GM18499 (cell line): ENCODE measurements at regions not wholly inside any gene's neighbourhood (a gene's known extent, or its start where the extent isn't known, plus 50 kb on each side); places are given as distances from the start of the nearest gene placed in this dataset.

ENCODE experiments used
- ATAC-seq: cut with Tn5 transposase; IDR thresholded peaks from one replicate; pipeline ENCODE4 v1.9.1; 2021; ENCODE audit warnings: moderate number of reproducible peaks; ENCODE audit not compliant: insufficient read depth, unreplicated experiment

- no peak for ATAC-seq
These were observed 87.9 kb upstream of the HMCN1 start for GRCh38 chr1:185646202-185646683.

GRCh38 chr1:185645686-185646085 lies 88.5 kb upstream of the HMCN1 start:
- no peak for ATAC-seq

- ATAC-seq, result no peak
These were observed 89.0 kb upstream of the HMCN1 start for GRCh38 chr1:185645162-185645640.

GRCh38 chr1:185644531-185644930 lies 89.7 kb upstream of the HMCN1 start:
- no peak for ATAC-seq

- ATAC-seq, result peak; percentile 98
These were observed 97.3 kb upstream of the HMCN1 start for GRCh38 chr1:185636848-185637247.

GRCh38 chr1:185634704-185635103 lies 99.5 kb upstream of the HMCN1 start:
- no peak for ATAC-seq

GRCh38 chr1:185632659-185633423 lies 101.3 kb upstream of the HMCN1 start:
- ATAC-seq, result no peak

GRCh38 chr1:185631843-185632242 lies 102.3 kb upstream of the HMCN1 start:
- ATAC-seq, result no peak

GRCh38 chr1:185627761-185628501 lies 106.3 kb upstream of the HMCN1 start:
- ATAC-seq, result no peak

- ATAC-seq, result no peak
These were observed 107.0 kb upstream of the HMCN1 start for GRCh38 chr1:185627171-185627570.

GRCh38 chr1:185626344-185626743 lies 107.8 kb upstream of the HMCN1 start:
- no peak for ATAC-seq

GRCh38 chr1:185610954-185611353 lies 123.2 kb upstream of the HMCN1 start:
- no peak for ATAC-seq

- peak; percentile 80 for ATAC-seq
These were observed 126.0 kb upstream of the HMCN1 start for GRCh38 chr1:185608177-185608576.

GRCh38 chr1:185603158-185603557 lies 131.0 kb upstream of the HMCN1 start:
- ATAC-seq, result peak; percentile 47

- ATAC-seq, result no peak
These were observed 133.0 kb upstream of the HMCN1 start for GRCh38 chr1:185601189-185601588.

- no peak for ATAC-seq
These were observed 133.6 kb upstream of the HMCN1 start for GRCh38 chr1:185600641-185601040.

- no peak for ATAC-seq
These were observed 135.9 kb upstream of the HMCN1 start for GRCh38 chr1:185598332-185598731.

GRCh38 chr1:185595835-185596667 lies 138.1 kb upstream of the HMCN1 start:
- ATAC-seq, result no peak

- no peak for ATAC-seq
These were observed 139.3 kb upstream of the HMCN1 start for GRCh38 chr1:185594786-185595410.

GRCh38 chr1:185593271-185593670 lies 140.9 kb upstream of the HMCN1 start:
- no peak for ATAC-seq
